ENCODE measurements at regions not wholly inside any gene's neighbourhood (a gene's known extent, or its start where the extent isn't known, plus 50 kb on each side); places are given as distances from the start of the nearest gene placed in this dataset.

- no peak for DNase-seq
Measured at GRCh38 chr2:105592288-105592687, 152.4 kb upstream of the NCK2 start.

DNA sequence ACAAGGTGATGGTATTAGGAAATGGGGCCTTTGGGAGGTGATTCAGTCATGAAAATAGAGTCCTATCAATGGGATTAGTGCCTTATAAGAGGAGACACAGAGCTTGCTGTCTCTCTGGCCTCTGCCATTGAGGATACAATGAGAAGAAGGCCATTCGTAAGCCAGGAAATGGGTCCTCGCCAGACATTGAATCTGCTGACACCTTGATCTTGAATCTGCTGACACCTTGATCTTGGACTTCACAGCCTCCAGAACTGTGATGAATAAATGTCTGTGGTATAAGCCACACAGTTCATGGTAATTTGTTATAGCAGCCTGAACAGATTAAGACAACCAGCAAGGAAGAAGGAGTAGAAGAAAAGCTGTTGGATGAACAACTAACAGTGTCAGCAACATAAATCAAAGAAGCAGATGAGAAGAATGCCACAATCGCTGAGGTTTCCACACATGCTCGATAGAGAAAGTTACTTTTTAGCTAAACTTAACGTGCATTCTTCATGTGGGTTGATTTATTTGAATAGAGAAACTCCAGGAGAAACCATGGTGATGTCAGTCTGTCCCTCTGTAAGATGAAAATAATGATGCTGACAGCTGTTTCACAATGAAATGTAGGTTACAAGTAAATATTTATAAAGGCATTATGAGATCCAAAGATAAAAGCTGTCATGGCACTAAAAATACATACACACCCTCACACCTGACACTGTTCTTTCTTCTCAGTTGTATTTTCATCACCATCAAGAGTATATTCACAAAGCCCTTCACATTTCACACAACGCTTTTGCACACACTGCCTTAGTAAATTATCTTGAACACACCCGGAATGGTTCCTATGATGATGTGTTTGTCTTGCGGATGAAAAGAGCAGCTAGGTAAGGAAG is 153.7 kb upstream of the NCK2 start:
- no peak for DNase-seq

DNA sequence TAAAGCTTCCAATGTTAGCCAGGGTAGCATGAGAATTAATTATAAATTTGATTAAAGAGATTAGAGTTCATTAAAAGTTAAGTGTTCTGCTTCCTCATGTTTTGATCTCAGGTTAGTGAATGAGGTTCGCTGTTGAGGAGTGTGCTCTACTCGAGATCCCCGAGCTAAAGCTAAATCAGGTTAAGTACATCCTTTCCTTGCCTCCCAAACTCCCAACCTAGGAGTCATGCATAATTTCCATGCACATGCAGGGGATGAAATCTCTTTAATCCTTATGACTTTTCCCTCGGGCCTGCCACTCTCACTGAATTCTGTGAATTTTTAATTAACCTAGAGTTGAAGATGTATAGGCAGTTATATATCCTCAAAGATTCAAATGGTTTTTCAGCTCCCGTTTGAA is 156.1 kb upstream of the NCK2 start:
- no peak for DNase-seq

- no peak for DNase-seq
Measured at GRCh38 chr2:105587637-105588036, 157.1 kb upstream of the NCK2 start.

- DNase-seq, result no peak
Measured at GRCh38 chr2:105584435-105585010, 160.2 kb upstream of the NCK2 start.

DNA sequence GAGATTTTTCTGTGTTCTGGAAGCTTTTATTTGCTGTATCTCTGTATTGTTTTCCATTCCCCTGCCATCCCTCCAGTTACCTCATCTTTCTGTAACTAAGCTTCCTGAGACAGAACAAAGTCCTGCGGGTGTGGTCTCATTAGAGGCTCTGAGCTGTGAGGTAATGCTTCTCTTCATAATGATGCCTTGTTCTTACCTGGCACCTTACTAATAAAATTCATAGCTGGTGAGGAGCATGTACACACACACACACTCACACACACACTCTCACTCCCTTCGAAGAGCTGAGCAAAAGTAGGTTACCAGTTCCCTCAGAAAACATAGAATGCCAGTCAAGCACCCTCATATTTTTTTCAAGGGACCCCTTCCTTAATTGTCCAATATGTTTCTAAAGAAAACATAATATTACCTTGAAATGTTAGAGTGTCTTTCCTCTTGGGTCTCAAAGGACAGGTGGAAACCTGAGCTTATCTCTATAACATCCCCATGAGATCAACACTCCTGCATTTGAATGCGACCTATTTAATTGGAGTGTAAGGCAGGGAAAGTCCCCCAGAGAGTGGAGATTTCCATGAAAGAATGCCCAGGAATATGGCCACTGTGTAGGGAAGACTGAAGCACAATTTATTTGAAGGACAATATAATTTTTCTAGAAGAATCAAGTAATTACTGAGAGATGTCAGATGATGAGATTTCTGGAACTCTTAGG is 161.6 kb upstream of the NCK2 start:
- DNase-seq, result no peak

- DNase-seq, result no peak
Measured at GRCh38 chr2:105581555-105581944, 163.2 kb upstream of the NCK2 start.

- DNase-seq, result no peak
Measured at GRCh38 chr2:105580870-105581554, 163.7 kb upstream of the NCK2 start.

- no peak for DNase-seq
Measured at GRCh38 chr2:105580216-105580615, 164.5 kb upstream of the NCK2 start.

GRCh38 chr2:105578166-105578565 is 166.5 kb upstream of the NCK2 start:
- no peak for DNase-seq

DNA sequence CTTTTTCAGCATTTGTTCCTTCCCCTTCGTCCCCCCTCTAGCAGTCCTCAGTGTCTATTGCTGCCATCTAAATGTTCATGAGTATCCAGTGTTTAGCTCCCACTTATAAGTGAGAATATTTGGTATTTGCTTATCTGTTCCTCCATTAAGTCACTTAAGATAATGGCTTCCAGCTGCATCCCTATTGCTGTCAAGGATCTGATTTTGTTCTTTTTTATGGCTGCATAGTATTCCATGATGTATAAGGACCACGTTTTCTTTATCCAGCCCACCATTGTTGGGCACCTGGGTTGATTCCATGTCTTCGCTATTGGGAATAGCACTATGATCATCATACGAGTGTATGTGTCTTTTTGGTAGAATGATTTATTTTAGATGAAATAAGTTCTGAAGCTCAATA is 166.9 kb upstream of the NCK2 start:
- no peak for DNase-seq

- no peak for DNase-seq
Measured at GRCh38 chr2:105576440-105577241, 168.1 kb upstream of the NCK2 start.

GRCh38 chr2:105576050-105576439 is 168.7 kb upstream of the NCK2 start:
- no peak for DNase-seq

DNA sequence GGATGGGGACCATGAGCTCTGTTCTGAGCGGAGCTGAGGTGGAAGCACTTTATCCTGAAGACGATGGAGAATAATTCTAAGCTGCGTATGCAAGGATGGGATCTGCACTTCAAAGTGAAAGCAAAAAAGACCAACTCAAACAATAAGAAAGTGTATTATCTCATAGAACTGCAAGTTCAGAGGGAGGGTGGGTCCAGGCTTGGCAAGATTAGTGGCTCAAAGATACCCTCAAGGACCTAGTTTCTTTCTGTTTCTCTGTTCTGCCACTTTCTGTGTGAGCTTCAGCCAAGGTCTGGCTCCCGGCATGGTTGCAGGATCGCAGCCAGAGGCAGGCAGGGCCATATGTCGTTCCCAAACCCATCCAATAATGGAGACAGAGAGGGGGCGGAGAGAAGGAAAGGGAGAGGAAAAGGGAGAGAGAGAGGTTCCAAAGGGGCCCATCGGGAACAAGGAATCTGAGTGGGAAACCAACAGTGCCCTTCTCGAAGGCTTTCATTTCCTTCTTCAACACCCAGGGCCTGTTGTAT is 169.2 kb upstream of the NCK2 start:
- no peak for DNase-seq

DNA sequence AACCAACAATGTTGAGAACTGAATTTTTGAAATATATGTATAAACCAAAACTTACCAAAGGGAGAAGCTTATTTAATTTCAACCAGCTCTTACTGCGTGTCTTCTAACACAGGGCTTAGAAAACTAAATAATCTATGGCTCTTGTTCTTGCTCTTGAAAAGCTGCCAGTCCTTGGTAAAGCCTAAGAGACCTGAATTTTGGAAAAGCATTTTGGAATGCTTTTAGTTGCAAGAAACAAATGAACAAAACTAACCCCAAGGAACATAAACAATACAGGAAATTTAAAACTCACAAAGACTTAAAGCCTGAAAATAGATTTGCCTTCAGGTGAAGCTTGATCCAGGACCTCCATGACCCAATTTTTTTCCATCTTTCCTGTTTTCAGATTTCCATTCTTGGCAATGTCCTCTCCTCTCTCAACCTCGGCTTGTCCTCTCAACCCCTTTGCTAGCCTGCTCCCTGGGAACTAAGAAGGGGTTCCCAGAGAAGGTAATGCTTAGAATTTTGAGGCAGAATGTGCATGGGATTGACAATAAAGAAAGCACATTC is 169.8 kb upstream of the NCK2 start:
- DNase-seq, result no peak

- no peak for DNase-seq
Measured at GRCh38 chr2:105573910-105574655, 170.6 kb upstream of the NCK2 start.

GRCh38 chr2:105573490-105573889 is 171.2 kb upstream of the NCK2 start:
- no peak for DNase-seq

- no peak for DNase-seq
Measured at GRCh38 chr2:105571445-105571987, 172.7 kb upstream of the FHL2 start.

DNA sequence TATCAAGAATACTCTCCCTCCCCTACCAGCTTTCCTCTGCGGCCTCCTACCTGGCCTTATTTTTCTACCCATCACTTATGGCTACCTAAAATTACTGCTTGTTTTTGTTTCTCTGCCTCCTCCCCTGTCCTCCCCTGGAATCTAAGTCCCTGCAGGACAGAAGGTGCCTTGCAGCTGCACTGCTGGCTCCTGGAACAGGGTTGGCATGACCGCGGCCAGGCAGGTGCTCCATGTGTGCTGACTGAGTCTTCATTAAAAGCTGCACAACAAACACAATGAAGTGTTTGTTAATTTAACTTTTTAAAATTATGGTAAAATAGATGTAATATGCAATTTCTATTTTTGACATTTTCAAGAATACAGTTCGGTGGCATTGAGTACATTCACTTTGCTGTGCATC is 171.9 kb upstream of the FHL2 start:
- DNase-seq, result no peak

GRCh38 chr2:105570326-105570725 is 171.5 kb upstream of the FHL2 start:
- DNase-seq, result no peak

GRCh38 chr2:105569606-105570005 is 170.8 kb upstream of the FHL2 start:
- DNase-seq, result no peak
